Heart right ventricle (tissue), 16 donors: ENCODE measurements at regions not wholly inside any gene's neighbourhood (a gene's known extent, or its start where the extent isn't known, plus 50 kb on each side); places are given as distances from the start of the nearest gene placed in this dataset.
A peak's percentile ranks its signal among the peaks of the same experiment; 100 is the strongest.

Experiments used
- ATAC-seq, 8 donors: fragments of 200-7000 bp; cut with Tn5 transposase; one replicate each; pipeline ENCODE4 v1.9.1; 2020; ENCODE audit warnings: mild to moderate bottlenecking in 8 of 8, moderate library complexity in 8 of 8, moderate number of reproducible peaks in 1 of 8
- DNase-seq, 2 donors: peaks; one replicate each; pipeline ENCODE4 v3.0.0-alpha.2; 2020
- H3K27ac ChIP-seq, 10 donors: fragments of 200-600 bp; sonication (generic) in 2 of 10; one replicate each; pipeline versions ENCODE4 v1.5.0 to v1.8.0; 2020 to 2022; ENCODE audit warnings: mild to moderate bottlenecking in 3 of 10
- H3K27me3 ChIP-seq, 7 donors: fragments of 200-600 bp; one replicate each; pipeline ENCODE4 v1.8.0; 2021 to 2022; ENCODE audit warnings: mild to moderate bottlenecking in 2 of 7
- H3K36me3 ChIP-seq, 9 donors: fragments of 200-600 bp; sonication (generic) in 1 of 9; one replicate each; pipeline versions ENCODE4 v1.5.0 to v1.8.0; 2020 to 2022; ENCODE audit warnings: mild to moderate bottlenecking in 2 of 9
- H3K4me1 ChIP-seq, 9 donors: fragments of 200-600 bp; sonication (generic) in 1 of 9; one replicate each; pipeline versions ENCODE4 v1.5.0 to v1.8.0; 2020 to 2022; ENCODE audit warnings: mild to moderate bottlenecking in 4 of 9
- H3K4me3 ChIP-seq, 10 donors: fragments of 200-600 bp; sonication (generic) in 2 of 10; one replicate each; pipeline versions ENCODE4 v1.5.0 to v1.8.0; 2020 to 2022; ENCODE audit warnings: mild to moderate bottlenecking in 7 of 10, moderate library complexity in 2 of 10
- H3K9me3 ChIP-seq, 11 donors: fragments of 200-600 bp in 10 of 11; sonication (generic) in 2 of 11; one replicate each; pipeline versions ENCODE4 v1.5.0 to v1.8.0; 2013 to 2022; ENCODE audit warnings: mild to moderate bottlenecking in 2 of 11, control low read depth in 1 of 11, moderate library complexity in 1 of 11
- CTCF ChIP-seq, 9 donors: fragments of 200-600 bp; sonication (generic) in 2 of 9; IDR thresholded peaks; one replicate each; pipeline versions ENCODE4 v1.5.0 to v1.8.0; 2021 to 2022; ENCODE audit warnings: antibody characterized with exemption in 9 of 9, mild to moderate bottlenecking in 5 of 9, moderate library complexity in 1 of 9
- WGBS, 2 donors: extraction: QIAGEN DNeasy Blood & Tissue Kit; methylation state at CpG; one replicate each; pipeline ENCODE4 v1.1.7; 2013; ENCODE audit warnings: inconsistent platforms in 1 of 2; 5-methylcytosine and 5-hydroxymethylcytosine counted together
- intact Hi-C, 10 donors: fragments of 100-400 bp; cut with DNase I; formaldehyde crosslinking; loops; one replicate each; pipeline versions ENCODE4 v1.11.1 to v1.14.2; 2022
- donor health status: Arrhythmogenic right ventricular cardiomyopathy.
- donor health status: ischemic (EF 13 %, LVEDD 7.1; RV severe dilation, severe dysfunction).
- donor health status: healthy with polysubstance abuse.
- donor health status: DM: no; HTN: yes; CAD: no.
- donor health status: DM: no; HTN: no; CAD: no.
- donor health status: ischemic (EF 25% LVEDD 6.9; RV normal size, moderate dysfunction).
- donor health status: ischemic (EF 25% LVEDD 5.7; RV mildly dilated, moderate dysfunction).
- donor health status: healthy.
- donor health status: DM: yes; HTN: yes; CAD: no.
- donor health status: Ischemic cardiomyopathy.
- donor health status: ischemic (EF 35%, LVEDD 5.7; RV mildly dilated, moderate dysfunction).
- donor health status: nonischemic (EF 11% LVEDD 7.7; RV severe dilation, severe dysfunction).
- donor health status: DM: yes; HTN: yes; CAD: no.
- donor health status: PGD.
- donor health status: ischemic (EF 29% LVEDD 5.4; RV normal size, mild dysfunction).
- donor health status: nonischemic (EF 23%, LVEDD 6.1; RV moderate dilation, normal function).

GRCh38 chr21:34201001-34201400 lies 127.6 kb downstream of the MRPS6 start:
- peak in 2 of 8 donors; percentile 25 to 29 for ATAC-seq
- no peak for TF ChIP-seq CTCF (IDR thresholded peaks at IDR 0.05)

DNA sequence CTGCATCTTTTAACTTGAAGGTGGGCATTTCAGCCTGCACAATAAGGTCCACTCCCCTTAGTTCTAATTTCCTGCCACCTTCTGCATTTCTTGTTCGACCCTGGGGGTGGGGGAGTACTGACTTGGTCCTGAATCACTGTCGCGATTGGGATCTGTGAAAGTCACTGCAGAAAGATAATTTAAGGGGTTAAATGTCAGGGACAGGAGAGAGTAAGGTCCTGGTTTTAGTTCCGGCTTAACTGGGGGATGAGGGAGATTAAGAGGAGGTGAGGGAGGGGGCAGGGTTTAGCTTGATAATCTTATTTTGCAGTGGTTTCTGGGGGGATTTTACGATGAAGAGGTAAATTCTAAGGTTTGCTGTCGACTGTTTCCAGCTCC lies 128.1 kb downstream of the MRPS6 start:
- intact Hi-C loops: loop anchor here in 8 of 10 donors (2.0 to 10.0 kb wide), 8 partner anchors 69 to 279 kb away; partner anchors contain the start of genes MRPS6 (in 6 of the 8) and SLC5A3 (in 6 of the 8)

More at GRCh38 chr21:34201001-34201400, 127.6 kb downstream of the MRPS6 start:
- 87 to 93% methylated on average over 3 of the region's 3 CpGs for WGBS, 2 donors
- Histone ChIP-seq H3K27ac (peak overlapping the region in 5 of 10 donors; percentile 36 to 73 (median 67)), H3K27me3 (no peaks in the 10 kb centered on the region), H3K36me3 (no peaks in the 10 kb centered on the region), H3K4me1 (peaks cover 0 to 65% (median 27%) of the 10 kb centered on the region in 9 donors), H3K4me3 (peak overlapping the region in 1 of 10 donors; percentile 54), H3K9me3 (no peaks in the 10 kb centered on the region)
- intact Hi-C loops: loop anchor here in 8 of 10 donors (2.0 to 10.0 kb wide), 8 partner anchors 69 to 279 kb away; partner anchors contain the start of genes MRPS6 (in 6 of the 8) and SLC5A3 (in 6 of the 8)
- no peak for DNase-seq

GRCh38 chr21:34202553-34203372 lies 129.4 kb downstream of the MRPS6 start:
- Histone ChIP-seq H3K36me3 (no peaks in the 10 kb centered on the region), H3K27me3 (no peaks in the 10 kb centered on the region), H3K27ac (peak overlapping the region in 3 of 10 donors; percentile 9 to 64 (median 36)), H3K4me1 (peaks cover 0 to 72% (median 27%) of the 10 kb centered on the region in 9 donors), H3K4me3 (peak overlapping the region in 2 of 10 donors; percentile 26 to 54), H3K9me3 (no peaks in the 10 kb centered on the region)
- no peak for TF ChIP-seq CTCF (IDR thresholded peaks at IDR 0.05)
- ATAC-seq: peak in 4 of 8 donors; percentile 2 to 23 (median 12)
- DNase-seq: peak in 1 of 2 donors; percentile 38
- intact Hi-C loops: loop anchor here in 8 of 10 donors (2.0 to 10.0 kb wide), 8 partner anchors 70 to 280 kb away; partner anchors contain the start of genes MRPS6 (in 6 of the 8) and SLC5A3 (in 6 of the 8)
- 65 to 71% methylated on average over 25 of the region's 25 CpGs for WGBS, 2 donors

More for the DNA sequence above, 128.1 kb downstream of the MRPS6 start:
- no peaks in the 10 kb centered on the region for H3K9me3 ChIP-seq
- no peaks in the 10 kb centered on the region for H3K36me3 ChIP-seq
- H3K4me1 ChIP-seq: peaks cover 0 to 69% (median 27%) of the 10 kb centered on the region in 9 donors
- H3K4me3 ChIP-seq: peak overlapping the region in 9 of 10 donors; percentile 33 to 57 (median 54)
- H3K27me3 ChIP-seq: no peaks in the 10 kb centered on the region
- WGBS, 2 donors: 3 to 6% methylated on average over 6 of the region's 6 CpGs
- DNase-seq (no peak), ATAC-seq (no peak)
- TF ChIP-seq CTCF (IDR thresholded peaks at IDR 0.05): no peak
- peak overlapping the region in 9 of 10 donors; percentile 15 to 73 (median 58) for H3K27ac ChIP-seq

- Histone ChIP-seq H3K4me3 (no peak overlapping the region), H3K27me3 (no peaks in the 10 kb centered on the region), H3K4me1 (peaks cover 0 to 67% (median 27%) of the 10 kb centered on the region in 9 donors), H3K36me3 (no peaks in the 10 kb centered on the region), H3K27ac (peak overlapping the region in 3 of 10 donors; percentile 10 to 37 (median 20)), H3K9me3 (no peaks in the 10 kb centered on the region)
- DNase-seq (no peak), ATAC-seq (no peak)
- intact Hi-C loops: loop anchor here in 8 of 10 donors (2.0 to 10.0 kb wide), 8 partner anchors 72 to 282 kb away; partner anchors contain the start of genes MRPS6 (in 6 of the 8) and SLC5A3 (in 6 of the 8)
- WGBS, 2 donors: 51 to 70% methylated on average over 11 of the region's 11 CpGs
- TF ChIP-seq CTCF (IDR thresholded peaks at IDR 0.05): no peak
Measured at GRCh38 chr21:34203851-34204420, 130.6 kb downstream of the MRPS6 start.
